ENCODE measurements at regions not wholly inside any gene's neighbourhood (a gene's known extent, or its start where the extent isn't known, plus 50 kb on each side); places are given as distances from the start of the nearest gene placed in this dataset.

- no peak for DNase-seq
These were observed 243.7 kb upstream of the BMPER start for GRCh38 chr7:33661430-33662160.

- DNase-seq, result no peak
These were observed 238.8 kb upstream of the BMPER start for GRCh38 chr7:33666531-33666930.

- DNase-seq, result no peak
These were observed 238.1 kb upstream of the BMPER start for GRCh38 chr7:33667196-33667595.

GRCh38 chr7:33669251-33669670 lies 236.1 kb upstream of the BMPER start:
- no peak for DNase-seq

- no peak for DNase-seq
These were observed 233.6 kb upstream of the BMPER start for GRCh38 chr7:33671531-33672262.

- DNase-seq, result no peak
These were observed 232.2 kb upstream of the BMPER start for GRCh38 chr7:33673029-33673700.

GRCh38 chr7:33674804-33675411 lies 230.4 kb upstream of the BMPER start:
- DNase-seq, result no peak

GRCh38 chr7:33677556-33677955 lies 227.8 kb upstream of the BMPER start:
- no peak for DNase-seq

GRCh38 chr7:33678569-33679335 lies 226.6 kb upstream of the BMPER start:
- DNase-seq, result no peak

GRCh38 chr7:33680682-33681081 lies 224.7 kb upstream of the BMPER start:
- DNase-seq, result no peak

- DNase-seq, result no peak
These were observed 219.8 kb upstream of the BMPER start for GRCh38 chr7:33685503-33685902.

GRCh38 chr7:33685981-33686683 lies 219.2 kb upstream of the BMPER start:
- DNase-seq, result no peak

GRCh38 chr7:33687625-33688024 lies 217.7 kb upstream of the BMPER start:
- no peak for DNase-seq

GRCh38 chr7:33691180-33691579 lies 214.2 kb upstream of the BMPER start:
- no peak for DNase-seq

GRCh38 chr7:33692956-33693355 lies 212.4 kb upstream of the BMPER start:
- no peak for DNase-seq

GRCh38 chr7:33694006-33694405 lies 211.3 kb upstream of the BMPER start:
- no peak for DNase-seq

- no peak for DNase-seq
These were observed 207.7 kb upstream of the BMPER start for GRCh38 chr7:33697616-33698015.

- no peak for DNase-seq
These were observed 207.3 kb upstream of the BMPER start for GRCh38 chr7:33698041-33698440.

GRCh38 chr7:33698692-33699128 lies 206.6 kb upstream of the BMPER start:
- no peak for DNase-seq

- no peak for DNase-seq
These were observed 205.1 kb upstream of the BMPER start for GRCh38 chr7:33700001-33700899.

- no peak for DNase-seq
These were observed 204.1 kb upstream of the BMPER start for GRCh38 chr7:33701189-33701740.
